UCSD-AML1 (cell line): ENCODE measurements at regions not wholly inside any gene's neighbourhood (a gene's known extent, or its start where the extent isn't known, plus 50 kb on each side); places are given as distances from the start of the nearest gene placed in this dataset.
A peak's percentile ranks its signal among the peaks of the same experiment; 100 is the strongest.
"Not testable (repeated sequence)": the region's sequence is repeated elsewhere in the genome, so short reads cannot be mapped to it uniquely, and the experiment has no call there.

ENCODE experiments used
- DNase-seq: peaks from one replicate; lab custom pipeline; 2025; ENCODE audit not compliant: unreplicated experiment; lab: John Stamatoyannopoulos, UW

DNA sequence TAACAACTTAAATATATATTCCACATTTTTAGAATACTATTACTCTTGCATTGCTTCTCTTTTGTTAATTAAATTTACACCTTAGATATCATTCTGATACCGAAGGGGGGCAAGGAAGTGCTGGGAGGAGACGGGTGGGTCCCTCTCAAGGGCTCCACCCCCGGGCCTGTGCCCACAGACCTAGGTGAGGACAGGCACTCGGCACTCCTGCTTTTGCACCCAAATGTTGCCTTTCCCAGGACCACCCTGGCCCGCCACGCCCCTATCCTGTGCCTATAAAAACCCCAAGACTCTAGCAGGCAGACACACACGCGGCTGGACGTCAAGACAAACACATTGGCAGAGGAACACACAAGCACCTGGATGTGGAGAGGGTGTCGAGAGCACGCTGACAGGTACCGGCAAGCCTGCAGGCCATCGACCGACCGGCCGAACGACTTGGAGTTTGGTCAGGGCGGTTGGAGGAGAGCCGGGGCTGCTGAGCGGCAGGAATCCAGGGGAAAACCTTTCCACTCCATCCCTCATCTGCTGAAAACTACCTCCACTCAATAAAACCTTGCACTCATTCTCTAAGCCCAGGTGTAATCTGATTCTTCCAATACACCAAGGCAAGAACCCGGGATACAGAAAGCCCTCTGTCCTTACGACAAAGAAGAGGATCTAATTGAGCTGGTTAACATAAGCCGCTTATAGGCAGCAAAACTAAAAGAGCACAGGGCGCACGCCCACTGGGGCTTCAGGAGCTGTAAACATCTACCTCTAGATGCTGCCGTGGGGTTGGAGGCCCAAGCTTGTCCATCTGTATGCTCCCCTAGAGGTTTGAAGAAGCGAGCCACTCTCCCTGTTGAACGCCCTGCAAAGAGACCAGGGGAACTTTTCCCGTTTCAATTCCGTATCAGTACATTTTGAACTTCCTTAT lies 197.4 kb upstream of the PRSS16 start:
- no peak for DNase-seq

DNA sequence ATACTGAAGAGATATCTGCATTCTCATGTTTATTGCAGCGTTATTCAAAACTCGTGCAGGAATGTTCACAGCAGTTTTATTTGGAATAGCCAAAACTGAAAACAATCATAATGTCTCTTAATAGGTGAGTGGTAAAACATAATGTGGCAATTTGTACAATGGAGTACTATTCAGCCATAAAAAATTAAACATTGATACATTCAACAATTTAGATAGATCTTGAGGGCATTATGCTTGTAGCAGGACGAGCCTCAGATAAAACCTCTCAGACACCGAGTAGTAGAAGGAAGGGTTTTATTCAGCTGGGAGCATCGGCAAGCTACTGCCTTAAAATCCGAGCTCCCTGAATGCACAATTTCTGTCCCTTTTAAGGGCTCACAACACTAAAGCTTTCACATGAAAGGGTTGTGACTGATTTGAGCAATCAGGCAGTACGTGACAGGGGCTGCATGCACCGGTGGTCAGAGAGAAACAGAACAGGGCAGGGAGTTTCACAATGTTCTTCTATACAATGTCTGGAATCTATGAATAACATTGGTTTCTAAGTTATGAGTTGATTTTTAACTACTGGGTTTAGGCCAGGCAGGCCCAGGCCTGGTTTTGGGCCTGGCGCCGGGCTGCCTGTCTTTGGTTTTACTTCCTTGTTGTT lies 195.3 kb upstream of the PRSS16 start:
- not testable (repeated sequence) for DNase-seq

DNA sequence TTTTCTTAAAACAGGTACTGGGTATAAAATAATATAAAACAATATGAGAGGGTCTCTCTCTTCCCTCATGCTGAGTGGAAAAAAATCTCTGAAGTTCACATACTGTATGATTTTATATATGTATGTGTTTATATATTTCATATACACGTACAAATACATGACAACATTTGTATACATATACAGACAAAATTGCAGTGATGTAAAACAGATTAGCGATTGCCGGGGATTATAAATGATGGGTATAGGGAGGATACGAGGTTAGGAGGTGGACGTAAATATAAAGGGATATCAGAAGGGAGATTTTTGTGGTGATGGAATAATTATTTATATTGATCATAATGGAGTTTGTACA lies 194.8 kb upstream of the PRSS16 start:
- no peak for DNase-seq

DNA sequence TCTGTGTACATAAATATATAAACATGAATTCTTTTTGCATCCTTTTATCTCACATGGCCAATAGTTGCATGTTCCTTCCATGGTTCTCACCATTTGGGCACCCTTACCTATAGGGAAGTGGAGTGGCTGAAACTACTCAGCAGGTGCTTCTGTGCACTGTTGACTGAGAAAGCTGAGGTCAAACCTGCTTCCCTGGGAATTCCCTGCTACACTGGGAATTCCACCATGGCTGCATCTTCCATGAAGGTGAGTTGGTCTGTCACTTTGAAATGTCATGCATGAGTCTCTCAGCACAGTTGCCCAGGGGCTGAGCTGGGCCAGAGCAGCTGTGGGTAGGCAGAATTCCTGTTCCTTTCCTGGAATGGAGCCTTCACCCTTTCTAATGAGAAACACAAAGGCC lies 193.8 kb upstream of the PRSS16 start:
- no peak for DNase-seq

DNA sequence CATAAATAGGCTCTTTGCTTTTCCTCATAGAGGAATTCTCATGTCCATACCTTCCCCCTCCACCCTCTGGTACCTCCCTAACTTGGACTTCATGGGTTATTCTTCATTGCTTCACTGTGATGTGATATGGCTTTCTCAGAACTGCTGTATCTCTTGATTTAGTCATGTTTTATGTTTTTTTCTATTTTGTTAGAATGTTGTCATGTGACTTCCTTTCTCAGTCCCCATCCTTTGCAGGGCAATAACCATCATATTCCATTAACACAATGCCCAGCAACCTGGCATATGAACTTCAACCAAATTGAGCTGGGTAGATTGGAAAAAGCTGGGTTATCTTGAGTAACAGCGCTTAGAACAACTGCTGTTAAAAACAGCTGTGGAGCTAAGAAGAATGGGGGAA lies 190.9 kb upstream of the PRSS16 start:
- DNase-seq: no peak

DNA sequence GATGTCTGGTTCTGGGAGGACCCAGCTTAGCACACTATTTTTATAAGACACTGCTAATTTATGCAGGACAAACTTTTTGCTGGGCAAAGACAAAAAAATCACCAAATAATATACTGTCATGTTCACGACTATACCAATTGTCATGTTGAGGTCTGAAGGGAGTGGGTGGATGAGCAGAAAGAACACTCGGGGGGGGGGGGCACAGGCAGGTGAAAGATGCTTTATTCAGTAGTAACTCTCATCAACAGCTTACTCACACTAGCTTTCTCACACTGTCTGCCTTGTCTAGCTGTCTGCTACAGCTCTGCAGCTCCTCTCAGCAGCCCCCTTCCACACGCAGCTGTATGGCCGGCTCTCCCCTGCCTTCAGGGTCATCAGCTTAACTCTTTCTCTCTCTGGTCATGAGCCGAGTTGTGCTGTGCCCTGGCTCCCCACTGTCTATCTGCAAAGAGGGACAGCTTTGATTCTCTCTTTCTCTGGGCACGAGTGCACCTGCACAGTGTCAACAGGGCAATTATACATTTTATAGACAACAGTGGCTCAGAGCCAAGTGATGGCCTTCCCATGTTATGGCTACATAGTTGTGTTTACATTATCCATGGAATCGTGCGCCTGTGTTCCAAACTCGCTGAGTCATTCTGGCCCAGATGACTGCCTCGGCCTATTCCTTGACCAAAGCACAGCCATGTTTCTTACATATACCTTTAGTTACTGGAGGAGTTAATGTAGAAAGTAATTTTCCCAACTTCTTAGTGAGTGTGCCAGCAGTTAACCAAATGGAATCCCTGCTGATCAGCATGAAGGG lies 187.7 kb upstream of the PRSS16 start:
- no peak for DNase-seq

DNA sequence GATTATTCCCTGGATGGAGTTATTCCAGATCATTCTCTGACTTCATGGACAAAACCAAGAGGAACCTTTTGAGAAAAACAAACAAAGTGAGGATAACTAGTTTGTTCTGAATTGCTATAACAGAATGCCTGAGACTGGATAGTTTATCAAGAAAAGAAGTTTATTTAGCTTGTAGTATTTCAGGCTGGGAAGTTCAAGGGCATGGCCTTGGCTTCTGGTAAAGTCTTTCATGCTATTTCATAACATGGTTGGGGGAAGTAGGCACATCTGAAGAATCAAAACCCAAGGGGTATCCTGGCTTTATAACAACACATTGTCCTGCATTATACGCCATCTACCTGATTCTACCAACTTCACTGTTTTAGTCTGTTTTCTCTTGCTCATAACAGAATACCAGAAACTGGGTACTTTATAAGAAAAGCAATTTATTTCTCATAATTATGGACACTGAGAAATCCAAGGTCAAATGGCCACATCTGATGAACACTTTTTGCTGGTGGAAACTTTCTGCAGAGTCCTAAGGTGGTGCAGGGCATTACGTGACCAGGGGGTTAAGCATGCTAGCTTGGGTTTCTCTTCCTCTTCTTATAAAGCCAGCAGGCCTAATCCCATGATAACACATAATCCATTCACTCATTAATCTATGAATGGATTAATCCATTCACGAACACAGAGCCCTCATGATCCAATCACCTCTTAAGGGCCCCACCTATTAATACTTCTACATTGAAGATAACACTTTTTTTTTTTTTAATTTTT lies 186.1 kb upstream of the PRSS16 start:
- DNase-seq: no peak

DNA sequence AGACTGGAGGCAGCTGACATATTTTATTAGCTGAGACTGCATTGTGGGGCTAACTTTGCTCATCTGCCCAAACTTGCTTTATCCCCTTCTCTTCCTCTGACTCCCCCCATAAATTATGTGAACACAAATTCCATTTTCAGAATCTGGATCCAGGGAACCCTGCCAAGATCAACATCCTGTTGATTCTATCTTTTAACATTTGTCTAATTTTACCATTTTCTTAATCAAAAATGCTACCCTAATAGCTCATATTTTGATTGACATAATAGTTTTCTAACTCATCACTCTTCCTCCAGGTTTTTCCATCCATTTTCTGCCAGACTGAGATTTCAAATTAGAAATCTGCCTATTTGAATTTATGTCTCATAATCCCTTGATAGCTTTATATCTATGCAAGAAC lies 184.7 kb upstream of the PRSS16 start:
- DNase-seq: no peak

DNA sequence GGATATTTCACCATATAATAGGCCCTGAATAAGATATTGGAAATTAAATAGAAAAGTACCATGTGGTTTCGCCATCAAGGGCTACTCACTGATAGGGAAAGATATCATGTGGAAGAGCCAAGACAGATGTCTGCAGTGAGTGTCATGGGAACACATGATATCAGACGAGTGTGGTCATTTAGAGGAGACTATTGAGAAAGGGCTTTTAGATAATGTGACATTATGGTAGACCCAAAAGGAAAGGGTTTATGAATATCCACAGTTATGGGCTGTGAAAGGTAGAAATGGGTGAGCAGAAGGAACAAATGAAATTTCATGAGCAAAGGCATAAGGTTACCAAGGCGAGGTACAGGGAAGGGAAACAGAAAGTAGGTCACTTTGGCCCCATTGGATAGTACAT lies 182.3 kb upstream of the PRSS16 start:
- no peak for DNase-seq

DNA sequence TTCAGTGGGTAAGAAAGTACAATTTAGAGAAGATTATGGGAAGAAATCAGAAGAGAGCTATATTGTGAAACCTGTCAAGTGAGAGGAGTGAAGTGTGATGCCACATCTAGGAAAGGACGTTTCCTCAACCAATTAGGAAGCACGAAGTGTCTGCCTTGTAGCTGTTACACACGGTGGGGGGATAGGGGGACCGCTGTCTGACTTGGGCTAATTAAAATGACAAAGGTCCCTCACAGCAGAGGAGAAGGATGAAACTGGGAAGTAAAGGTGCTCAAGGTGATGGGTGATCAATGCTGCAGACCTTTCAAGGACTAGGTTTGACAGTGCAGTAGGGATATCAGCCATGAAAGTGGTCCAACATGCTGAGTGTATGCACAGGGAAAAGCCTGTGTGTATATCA lies 181.1 kb upstream of the PRSS16 start:
- DNase-seq: no peak

DNA sequence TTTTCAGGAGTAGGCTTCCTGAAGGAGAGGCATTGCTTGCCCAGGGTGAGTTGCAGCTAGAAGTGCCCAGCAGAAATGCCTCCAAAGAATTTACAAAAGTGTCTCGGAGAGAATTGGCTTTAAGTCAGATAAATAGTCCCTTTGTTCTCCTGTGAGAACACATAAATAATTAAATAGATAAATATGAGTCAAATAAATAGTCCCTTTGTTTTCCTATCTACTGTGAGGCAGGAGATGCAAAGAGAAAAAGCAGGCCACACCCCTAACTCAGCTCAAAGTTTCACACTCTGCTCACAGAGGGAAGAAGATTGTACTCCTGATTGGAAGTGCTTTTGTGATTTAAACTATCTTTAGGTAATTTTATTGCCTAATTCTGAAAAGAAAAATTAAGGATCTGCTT lies 180.7 kb upstream of the PRSS16 start:
- DNase-seq: no peak

DNA sequence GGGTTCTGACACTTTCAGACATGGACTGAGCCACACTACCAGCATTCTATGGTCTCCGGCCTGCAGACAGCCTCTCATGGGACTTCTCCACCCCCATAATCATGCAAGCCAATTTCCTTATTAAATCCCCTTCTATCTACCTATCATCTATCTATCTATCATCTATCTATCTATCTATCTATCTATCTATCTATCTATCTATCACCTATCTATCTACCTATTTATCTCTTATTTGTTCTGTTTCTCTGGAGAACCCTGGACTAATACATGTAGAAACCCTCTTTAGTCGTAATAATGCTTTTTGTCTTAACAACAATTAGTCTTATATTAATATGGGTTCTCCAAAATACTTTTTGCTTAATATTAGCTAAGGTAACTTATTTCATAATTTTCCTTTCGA lies 174.1 kb upstream of the PRSS16 start:
- DNase-seq: no peak

DNA sequence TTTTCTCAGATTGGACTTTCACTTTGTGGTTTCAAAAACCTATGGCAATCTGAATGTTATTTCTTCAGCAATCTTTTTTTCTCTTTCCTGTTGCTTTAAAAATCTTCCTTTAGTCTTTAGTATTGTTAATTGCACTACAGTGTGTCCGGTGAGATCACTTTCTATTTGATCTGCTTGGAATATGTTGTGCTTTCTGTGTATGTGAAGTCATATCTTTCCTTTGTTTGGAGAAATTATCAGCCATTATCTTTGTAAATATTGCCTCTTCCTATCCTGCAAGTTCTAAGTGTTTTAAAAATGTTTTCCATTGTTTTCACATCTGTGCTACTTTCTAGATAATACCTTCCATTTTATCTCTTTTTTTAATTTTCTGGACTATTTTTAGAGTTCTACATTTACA lies 171.4 kb upstream of the PRSS16 start:
- DNase-seq: no peak

DNA sequence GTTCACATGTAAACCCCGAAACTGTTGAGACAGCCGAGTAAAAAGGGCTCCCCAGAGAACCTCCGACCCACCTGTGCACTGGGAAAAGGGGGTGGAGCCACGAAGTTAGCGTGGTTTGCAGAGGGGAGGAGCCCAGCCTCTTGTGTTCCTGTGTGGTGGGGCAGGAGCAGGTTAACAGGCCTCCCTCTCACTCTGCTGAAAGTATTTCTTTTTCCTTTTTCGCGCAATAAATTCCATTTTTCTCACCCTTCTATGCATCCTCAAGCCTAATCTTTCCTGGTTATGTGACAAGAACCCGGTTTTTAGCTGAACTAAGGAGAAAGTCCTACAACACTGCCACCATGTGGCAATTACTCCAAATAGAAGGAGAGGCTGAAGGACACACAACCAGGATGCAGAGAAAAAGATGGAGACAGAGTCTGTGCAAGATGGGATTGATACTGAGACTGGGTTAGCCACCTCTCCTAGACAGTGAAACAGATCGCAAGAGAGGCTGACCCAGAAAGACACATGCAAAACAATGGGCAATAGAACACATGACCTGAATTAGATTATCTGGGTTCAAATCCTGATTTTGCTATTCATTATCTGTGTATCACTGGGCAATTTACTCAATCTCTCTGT lies 168.7 kb upstream of the PRSS16 start:
- peak; percentile 19 for DNase-seq

DNA sequence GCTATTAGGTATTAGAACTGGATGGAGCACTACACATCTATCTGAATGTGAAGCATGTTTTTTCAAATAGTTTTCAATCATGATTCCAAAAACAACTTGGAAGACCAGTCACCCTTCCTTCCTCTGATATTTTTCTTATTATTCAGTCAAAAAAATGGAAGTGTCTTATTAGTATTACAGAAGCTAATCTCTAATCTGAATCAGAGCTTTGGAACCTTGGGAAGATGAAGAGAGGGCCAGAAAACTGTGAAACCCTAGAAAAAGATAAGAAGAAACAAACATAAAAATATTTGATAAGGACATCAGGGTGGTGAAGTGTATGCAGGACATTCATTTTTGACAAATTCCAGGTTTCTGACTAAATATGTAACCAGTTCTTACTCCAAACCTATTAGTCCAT lies 166.3 kb upstream of the PRSS16 start:
- no peak for DNase-seq

DNA sequence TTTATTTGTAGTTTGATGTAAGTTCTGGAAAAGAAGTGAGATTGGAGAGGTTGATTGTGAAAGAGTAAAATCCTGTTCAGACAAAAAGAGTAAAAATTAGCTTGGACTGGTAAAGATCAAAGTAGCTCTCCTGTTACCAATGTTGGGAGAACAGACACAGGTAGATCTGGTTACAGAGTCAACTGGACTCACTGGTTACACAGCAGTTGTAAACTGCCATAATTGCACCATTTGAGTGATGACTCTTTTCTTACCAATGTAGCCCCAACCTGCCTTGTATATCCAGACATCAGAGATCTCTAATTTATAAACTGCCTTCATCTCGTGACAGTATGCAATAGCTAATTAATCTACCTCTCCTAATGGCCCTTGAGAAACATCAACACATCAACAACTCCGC lies 165.6 kb upstream of the PRSS16 start:
- DNase-seq: no peak

DNA sequence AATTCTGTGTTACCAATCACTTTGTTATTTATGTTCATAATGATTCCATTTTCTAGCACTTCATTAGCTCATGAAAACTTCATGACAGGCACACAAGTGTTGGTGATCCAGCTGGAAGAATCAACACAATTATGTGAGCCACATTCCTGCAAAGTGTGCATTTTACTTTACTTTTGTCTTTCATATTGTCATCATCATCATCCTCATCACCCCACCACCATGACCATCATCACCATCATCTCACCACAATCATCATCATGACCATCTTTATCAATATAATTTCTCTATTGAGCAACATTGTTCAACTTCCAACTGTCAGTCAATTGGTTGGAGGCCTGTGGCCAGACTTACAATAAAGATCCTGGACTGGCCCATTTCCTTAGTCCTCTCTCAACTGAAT lies 159.4 kb upstream of the PRSS16 start:
- no peak for DNase-seq

DNA sequence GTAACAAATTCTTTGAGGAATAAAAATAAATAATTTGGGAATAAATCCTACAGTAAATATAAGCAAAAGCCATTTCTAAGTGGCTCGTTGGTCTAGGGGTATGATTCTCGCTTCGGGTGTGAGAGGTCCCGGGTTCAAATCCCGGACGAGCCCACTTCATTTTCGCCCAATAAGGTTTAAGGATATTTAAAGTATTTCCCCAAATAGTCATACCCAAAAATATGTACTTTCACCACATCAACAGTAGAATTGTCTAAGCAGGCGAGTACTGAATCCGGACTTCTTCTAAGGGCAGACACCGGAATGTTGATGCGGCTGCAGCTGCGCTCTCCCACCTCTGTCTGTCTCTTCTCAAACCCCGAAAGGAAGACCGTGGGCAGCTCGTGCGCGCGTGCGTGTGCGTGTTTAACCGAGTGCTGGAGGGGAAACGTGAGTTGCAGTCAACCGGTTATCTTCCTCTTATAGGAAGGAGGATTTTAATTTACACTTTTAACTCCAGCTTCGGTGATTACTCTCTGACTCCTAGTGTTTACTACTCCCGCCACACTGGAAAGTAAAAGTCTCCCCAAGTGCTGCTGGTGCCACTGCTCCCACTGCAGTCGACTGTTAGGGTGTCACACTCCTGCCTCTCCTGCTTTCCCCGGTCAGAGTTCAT lies 155.7 kb upstream of the PRSS16 start:
- DNase-seq: peak; percentile 79

DNA sequence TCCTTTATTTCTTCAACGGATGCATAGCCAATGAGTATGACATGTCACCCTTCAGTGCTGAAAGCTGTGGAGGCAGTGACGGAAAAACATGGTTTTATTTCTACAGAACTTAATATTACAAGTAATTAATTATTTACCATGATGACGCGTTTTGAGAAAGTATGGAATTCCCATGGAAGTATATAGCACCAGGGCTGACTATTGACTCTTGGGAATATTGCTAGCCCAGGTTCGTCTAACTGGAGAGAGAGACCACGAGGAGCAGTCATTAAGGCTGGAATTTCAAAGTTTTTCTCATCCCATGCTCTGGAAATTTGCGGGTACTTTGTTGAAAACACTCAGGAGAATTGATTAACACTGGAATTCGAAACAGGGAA lies 155.2 kb upstream of the PRSS16 start:
- no peak for DNase-seq

DNA sequence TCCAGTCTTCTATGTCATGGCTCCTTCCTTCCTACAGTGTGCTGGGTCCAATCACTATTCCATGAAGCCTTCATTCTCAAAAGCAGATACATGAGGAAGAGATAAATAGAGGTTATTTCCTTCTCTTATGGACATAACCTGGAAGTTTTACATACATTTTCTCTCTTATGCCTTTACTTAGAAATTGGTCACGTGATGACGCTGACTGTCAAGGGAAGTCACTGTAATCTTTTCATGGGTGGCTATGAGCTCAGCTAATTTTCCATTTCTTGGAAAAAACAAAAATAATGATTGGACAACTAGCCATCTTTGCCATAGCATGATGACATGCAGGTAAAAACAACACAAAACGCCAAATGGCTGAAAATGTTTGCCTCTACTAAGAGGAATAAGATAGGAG lies 151.6 kb upstream of the PRSS16 start:
- no peak for DNase-seq
